Endothelial cell of umbilical vein (primary cell): ENCODE measurements at regions not wholly inside any gene's neighbourhood (a gene's known extent, or its start where the extent isn't known, plus 50 kb on each side); places are given as distances from the start of the nearest gene placed in this dataset.
"Not testable (repeated sequence)": the region's sequence is repeated elsewhere in the genome, so short reads cannot be mapped to it uniquely, and the experiment has no call there.

ENCODE experiments used
- BruUV-seq: library from RNA; stranded (reverse); fragments of 400-500 nt; replicated peaks from 2 replicates; lab custom pipeline; 2021; lab: Mats Ljungman, UMichigan
- CTCF ChIA-PET: fragments of 300-600, 350-600 bp; sonication (Branson Sonifier 250); formaldehyde crosslinking; loops from one replicate; lab custom pipeline; 2021; ENCODE audit warnings: antibody characterized with exemption, inconsistent platforms; lab: Charles Lee
- POLR2A ChIA-PET: fragments of 300-600, 350-600 bp; sonication (Branson Sonifier 250); formaldehyde crosslinking; loops from one replicate; lab custom pipeline; 2021; ENCODE audit warnings: antibody characterized with exemption, inconsistent platforms; lab: Charles Lee
- DNase-seq: peaks from one replicate; pipeline ENCODE4 v3.0.0-alpha.2; 2011; ENCODE audit warnings: low read depth, low spot score
- FAIRE-seq: peaks from 2 replicates; lab custom pipeline; 2011; peaks lifted over from hg19 to GRCh38; lab: Jason Lieb, UNC
- H2AFZ ChIP-seq: 2 replicates; pipeline ENCODE4 v1.6.0; 2012; ENCODE audit warnings: low read depth, low read length, control low read depth, inconsistent platforms
- H3K27ac ChIP-seq: 2 replicates; pipeline ENCODE4 v1.5.1; 2011; ENCODE audit warnings: low read depth, mild to moderate bottlenecking, control low read depth, low read length, moderate library complexity; ENCODE audit not compliant: insufficient read depth
- H3K27me3 ChIP-seq, 2 experiments: 2 replicates each; pipeline versions ENCODE4 v1.6.0 to v1.6.1; 2011; ENCODE audit warnings: low read length in 2 of 2, mixed read lengths in 1 of 2; ENCODE audit not compliant: control insufficient read depth in 2 of 2, insufficient read depth in 2 of 2
- H3K36me3 ChIP-seq, 2 experiments: 2 replicates in 1 of 2; 3 replicates in 1 of 2; pipeline ENCODE4 v1.5.1; 2011; ENCODE audit warnings: low read length in 2 of 2, mild to moderate bottlenecking in 1 of 2, moderate library complexity in 1 of 2; ENCODE audit not compliant: control insufficient read depth in 2 of 2, insufficient read depth in 2 of 2; ENCODE audit errors: extremely low read depth in 1 of 2
- H3K4me1 ChIP-seq: 3 replicates; pipeline ENCODE4 v1.5.1; 2011; ENCODE audit warnings: mild to moderate bottlenecking, low read length; ENCODE audit not compliant: control insufficient read depth, insufficient read depth; ENCODE audit errors: extremely low read depth
- H3K4me2 ChIP-seq: 2 replicates; pipeline ENCODE4 v1.6.1; 2011; ENCODE audit warnings: low read length, control low read depth, mixed read lengths; ENCODE audit not compliant: insufficient read depth
- H3K4me3 ChIP-seq, 3 experiments: fragments of 200-600 bp in 1 of 3; sonication (generic), shearing (Covaris generic) in 1 of 3; replicated peaks in 1 of 3; 2 replicates each; pipeline ENCODE4 v1.5.1; 2011 to 2016; ENCODE audit warnings: control low read depth in 3 of 3, low read length in 3 of 3, mild to moderate bottlenecking in 2 of 3, inconsistent platforms in 1 of 3, low read depth in 1 of 3, moderate library complexity in 1 of 3; ENCODE audit not compliant: insufficient read depth in 1 of 3
- H3K79me2 ChIP-seq: 2 replicates; pipeline ENCODE4 v1.6.0; 2012; ENCODE audit warnings: low read length, inconsistent platforms; ENCODE audit not compliant: control insufficient read depth, insufficient read depth
- H3K9ac ChIP-seq: replicated peaks from 2 replicates; pipeline ENCODE3; 2011; ENCODE audit warnings: low read length, control low read depth; ENCODE audit not compliant: insufficient read depth; ENCODE audit errors: extremely low read depth
- H3K9me1 ChIP-seq: replicated peaks from 3 replicates; pipeline ENCODE4 v1.6.0; 2011; ENCODE audit warnings: mild to moderate bottlenecking, low read length; ENCODE audit not compliant: control insufficient read depth, insufficient read depth; ENCODE audit errors: extremely low read depth
- H3K9me3 ChIP-seq: replicated peaks from 2 replicates; pipeline ENCODE4 v1.5.1; 2012; ENCODE audit warnings: low read length, inconsistent platforms; ENCODE audit not compliant: control insufficient read depth, insufficient read depth
- H4K20me1 ChIP-seq: replicated peaks from 2 replicates; pipeline ENCODE3; 2011; ENCODE audit warnings: mild to moderate bottlenecking, low read length; ENCODE audit not compliant: control insufficient read depth, insufficient read depth; ENCODE audit errors: extremely low read depth
- EZH2 ChIP-seq: IDR thresholded peaks from 2 replicates; pipeline ENCODE4 v1.6.1; 2012; ENCODE audit warnings: borderline replicate concordance, low read depth, mild to moderate bottlenecking, moderate library complexity, low read length, inconsistent platforms; ENCODE audit not compliant: severe bottlenecking
- FOS ChIP-seq: IDR thresholded peaks from 2 replicates; pipeline ENCODE4 v1.6.1; 2011; ENCODE audit warnings: mild to moderate bottlenecking, low read length, moderate library complexity, borderline replicate concordance; ENCODE audit not compliant: insufficient read depth
- GATA2 ChIP-seq: IDR thresholded peaks from 2 replicates; pipeline ENCODE4 v1.7.0; 2011; ENCODE audit warnings: low read depth, mild to moderate bottlenecking, moderate library complexity, mixed read lengths, low read length; ENCODE audit not compliant: insufficient read length, insufficient read depth
- JUN ChIP-seq: IDR thresholded peaks from 2 replicates; pipeline ENCODE4 v1.6.1; 2011; ENCODE audit warnings: borderline replicate concordance, low read depth; ENCODE audit not compliant: insufficient read length, insufficient read depth
- MYC ChIP-seq: IDR thresholded peaks from one replicate; pipeline ENCODE4 v1.6.1; 2011; ENCODE audit warnings: mild to moderate bottlenecking, low read depth, low read length
- POLR2A ChIP-seq: IDR thresholded peaks from 2 replicates; pipeline ENCODE4 v1.6.1; 2012; ENCODE audit warnings: low read depth, mild to moderate bottlenecking, control low read depth, low read length
- POLR2AphosphoS5 ChIP-seq: IDR thresholded peaks from 2 replicates; pipeline ENCODE4 v1.6.1; 2012; ENCODE audit warnings: low read depth, mild to moderate bottlenecking, control low read depth, low read length, moderate library complexity; ENCODE audit not compliant: insufficient read depth
- dilution Hi-C: fragments of 300-500 bp; cut with MboI; formaldehyde crosslinking; loops from one replicate; pipeline ENCODE4 v1.15.0; 2019; ENCODE audit warnings: low sequenced_read_pairs; ENCODE audit not compliant: extremely low pct_ligation_motif_present
- intact Hi-C: fragments of 100-400 bp; cut with micrococcal nuclease; formaldehyde crosslinking; loops from one replicate; pipeline ENCODE4 v1.10.0; 2022
- TF ChIP-seq, protein P1 (sequence below): IDR thresholded peaks from 2 replicates; pipeline ENCODE4 v1.6.1; 2011; ENCODE audit not compliant: insufficient read depth, insufficient read length
- TF ChIP-seq, protein P2 (sequence below), 2 donors: IDR thresholded peaks; 1 replicate in 1 of 2; 2 replicates in 1 of 2; pipeline ENCODE4 v1.5.1; 2011; ENCODE audit warnings: low read length in 2 of 2, mild to moderate bottlenecking in 2 of 2, moderate library complexity in 2 of 2, control low read depth in 1 of 2, inconsistent platforms in 1 of 2, low read depth in 1 of 2; ENCODE audit not compliant: insufficient read depth in 1 of 2; ENCODE audit errors: extremely low read depth in 1 of 2

DNA sequence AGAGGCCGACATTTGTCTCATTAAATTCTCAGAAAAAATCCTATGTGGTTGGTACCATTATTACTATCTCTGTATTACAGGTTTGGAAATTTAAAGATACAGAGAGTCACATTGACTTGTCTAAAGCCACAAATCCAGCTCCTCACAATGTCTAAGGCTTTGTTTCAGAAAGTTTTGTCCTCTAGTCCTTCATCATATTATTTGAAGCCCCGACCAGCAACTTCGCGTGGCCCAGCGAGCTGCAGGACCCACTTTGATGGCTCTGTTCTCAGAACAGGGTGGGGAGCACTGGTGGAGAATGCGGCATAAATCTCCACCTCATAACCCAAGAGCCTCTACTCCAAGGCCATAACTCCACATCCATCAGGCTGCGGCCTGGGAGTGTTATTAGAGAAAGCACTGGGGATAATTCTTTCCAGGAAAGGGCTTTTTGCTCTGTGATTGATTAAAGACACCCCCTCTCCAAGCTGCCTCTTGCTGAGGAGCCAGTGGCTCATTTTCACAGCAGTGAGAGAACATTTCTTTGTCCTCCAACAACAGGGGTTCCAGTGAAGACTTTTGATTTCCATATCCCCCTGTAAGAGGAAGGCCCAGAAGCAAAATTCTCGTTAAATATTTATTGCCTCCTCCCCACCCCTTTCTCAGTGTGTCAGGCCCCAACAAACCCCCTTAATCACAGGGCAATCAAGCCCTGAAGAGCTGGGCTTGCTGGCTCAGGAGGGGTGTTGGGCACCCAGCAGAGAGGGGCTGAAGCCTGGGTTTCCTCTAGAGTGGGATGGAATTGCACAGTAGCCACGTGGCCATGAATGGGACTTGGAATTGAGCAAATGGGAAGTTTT lies 113.7 kb upstream of the CDH11 start:
- no peak overlapping the region for H3K9ac ChIP-seq
- no peaks in the 10 kb centered on the region for H3K27me3 ChIP-seq
- no peak overlapping the region for H3K4me3 ChIP-seq
- no peak overlapping the region for H3K4me2 ChIP-seq
- H4K20me1 ChIP-seq = no peaks in the 10 kb centered on the region
- dilution Hi-C loops (no loop called here), intact Hi-C loops (no loop called here)
- no peak for DNase-seq
- H3K4me1 ChIP-seq = no peaks in the 10 kb centered on the region
- BruUV-seq = no TSS peak
- ChIA-PET POLR2A (no interaction called here), CTCF (no interaction called here)
- TF ChIP-seq EZH2 = no peak
- TF ChIP-seq POLR2A = no peak
- TF ChIP-seq POLR2AphosphoS5 = no peak
- TF ChIP-seq, protein P1, sequence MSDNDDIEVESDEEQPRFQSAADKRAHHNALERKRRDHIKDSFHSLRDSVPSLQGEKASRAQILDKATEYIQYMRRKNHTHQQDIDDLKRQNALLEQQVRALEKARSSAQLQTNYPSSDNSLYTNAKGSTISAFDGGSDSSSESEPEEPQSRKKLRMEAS = no peak
- no peak for TF ChIP-seq FOS
- TF ChIP-seq MYC = no peak
- no peak for TF ChIP-seq JUN
- TF ChIP-seq, protein P2, sequence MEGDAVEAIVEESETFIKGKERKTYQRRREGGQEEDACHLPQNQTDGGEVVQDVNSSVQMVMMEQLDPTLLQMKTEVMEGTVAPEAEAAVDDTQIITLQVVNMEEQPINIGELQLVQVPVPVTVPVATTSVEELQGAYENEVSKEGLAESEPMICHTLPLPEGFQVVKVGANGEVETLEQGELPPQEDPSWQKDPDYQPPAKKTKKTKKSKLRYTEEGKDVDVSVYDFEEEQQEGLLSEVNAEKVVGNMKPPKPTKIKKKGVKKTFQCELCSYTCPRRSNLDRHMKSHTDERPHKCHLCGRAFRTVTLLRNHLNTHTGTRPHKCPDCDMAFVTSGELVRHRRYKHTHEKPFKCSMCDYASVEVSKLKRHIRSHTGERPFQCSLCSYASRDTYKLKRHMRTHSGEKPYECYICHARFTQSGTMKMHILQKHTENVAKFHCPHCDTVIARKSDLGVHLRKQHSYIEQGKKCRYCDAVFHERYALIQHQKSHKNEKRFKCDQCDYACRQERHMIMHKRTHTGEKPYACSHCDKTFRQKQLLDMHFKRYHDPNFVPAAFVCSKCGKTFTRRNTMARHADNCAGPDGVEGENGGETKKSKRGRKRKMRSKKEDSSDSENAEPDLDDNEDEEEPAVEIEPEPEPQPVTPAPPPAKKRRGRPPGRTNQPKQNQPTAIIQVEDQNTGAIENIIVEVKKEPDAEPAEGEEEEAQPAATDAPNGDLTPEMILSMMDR (IDR thresholded peaks at IDR 0.05; ENCODE audit: extremely low read depth in 1 of 2, insufficient read depth in 1 of 2, low read depth in 1 of 2, low read length in 2 of 2) = no peak
- TF ChIP-seq GATA2 = no peak
- H3K36me3 ChIP-seq = no peaks in the 10 kb centered on the region
- no peak for FAIRE-seq
- H3K9me3 ChIP-seq = no peaks in the 10 kb centered on the region
- H3K79me2 ChIP-seq = no peaks in the 10 kb centered on the region
- H3K27ac ChIP-seq = no peak overlapping the region
- H3K9me1 ChIP-seq = no peaks in the 10 kb centered on the region
- H2AFZ ChIP-seq = no peak overlapping the region

DNA sequence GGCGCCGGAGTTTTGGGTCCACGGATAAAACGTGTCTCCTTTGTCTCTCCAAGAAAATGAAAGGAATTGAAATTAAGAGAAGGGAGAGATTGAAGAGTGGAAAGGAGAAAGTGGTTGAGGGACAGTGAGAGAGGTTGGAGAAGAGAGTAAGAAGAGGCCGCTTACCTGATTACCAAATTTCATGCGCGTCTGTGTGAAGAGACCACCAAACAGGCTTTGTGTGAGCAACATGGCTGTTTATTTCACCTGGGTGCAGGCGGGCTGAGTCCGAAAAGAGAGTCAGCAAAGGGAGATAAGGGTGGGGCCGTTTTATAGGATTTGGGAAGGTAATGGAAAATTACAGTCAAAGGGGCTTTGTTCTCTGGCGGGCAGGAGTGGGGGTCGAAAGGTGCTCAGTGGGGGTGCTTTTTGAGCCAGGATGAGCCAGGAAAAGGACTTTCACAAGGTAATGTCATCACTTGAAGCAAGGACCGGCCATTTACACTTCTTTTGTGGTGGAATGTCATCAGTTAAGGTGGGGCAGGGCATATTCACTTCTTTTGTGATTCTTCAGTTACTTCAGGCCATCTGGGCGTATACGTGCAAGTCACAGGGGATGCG lies 113.0 kb upstream of the CDH11 start:
- H2AFZ ChIP-seq, intact Hi-C loops, H3K79me2 ChIP-seq, H3K27me3 ChIP-seq, dilution Hi-C loops, H3K4me2 ChIP-seq, H3K9ac ChIP-seq, H3K4me1 ChIP-seq, H3K4me3 ChIP-seq, H4K20me1 ChIP-seq, H3K9me3 ChIP-seq, BruUV-seq, FAIRE-seq, POLR2A ChIA-PET, H3K36me3 ChIP-seq, H3K27ac ChIP-seq, DNase-seq, H3K9me1 ChIP-seq, CTCF ChIA-PET: not testable (repeated sequence)
